B cell (primary cell): ENCODE measurements at regions not wholly inside any gene's neighbourhood (a gene's known extent, or its start where the extent isn't known, plus 50 kb on each side); places are given as distances from the start of the nearest gene placed in this dataset.

ENCODE experiments used
- ATAC-seq: fragments of 200-7000 bp; cut with Tn5 transposase; one replicate; pipeline ENCODE4 v1.10.0; 2021; ENCODE audit warnings: low read depth, mild to moderate bottlenecking, moderate number of reproducible peaks, moderate library complexity
- CTCF ChIA-PET: fragments of 350-600 bp; sonication (Branson Sonifier 250); formaldehyde crosslinking; loops from one replicate; lab custom pipeline; 2021; ENCODE audit warnings: antibody characterized with exemption, inconsistent platforms; lab: Charles Lee
- POLR2A ChIA-PET: fragments of 350-600 bp; sonication (Branson Sonifier 250); formaldehyde crosslinking; loops from one replicate; lab custom pipeline; 2021; ENCODE audit warnings: antibody characterized with exemption; lab: Charles Lee
- DNase-seq: peaks from one replicate; pipeline ENCODE4 v3.0.0; 2013
- H2AFZ ChIP-seq: 2 replicates; pipeline ENCODE4 v1.6.1; 2012; ENCODE audit warnings: mild to moderate bottlenecking, low read depth, low read length; ENCODE audit not compliant: insufficient read depth, poor library complexity, severe bottlenecking
- H3K27ac ChIP-seq, 2 donors: 1 replicate in 1 of 2; 2 replicates in 1 of 2; pipeline ENCODE4 v1.5.1; 2012 to 2013; ENCODE audit warnings: low read length in 2 of 2, mild to moderate bottlenecking in 2 of 2, moderate library complexity in 1 of 2
- H3K27me3 ChIP-seq, 4 experiments: fragments of 200-600 bp in 1 of 4; sonication (generic) in 1 of 4; replicated peaks in 1 of 4; 1 replicate in 2 of 4; 2 replicates in 2 of 4; pipeline versions ENCODE4 v1.6.1 to v1.7.0; 2013 to 2016; ENCODE audit warnings: low read length in 3 of 4, mild to moderate bottlenecking in 2 of 4, mixed read lengths in 1 of 4, moderate library complexity in 1 of 4; ENCODE audit not compliant: insufficient read depth in 4 of 4, control insufficient read depth in 3 of 4; ENCODE audit errors: control extremely low read depth in 1 of 4
- H3K36me3 ChIP-seq, 2 experiments: replicated peaks in 1 of 2; 1 replicate in 1 of 2; 2 replicates in 1 of 2; pipeline versions ENCODE4 v1.6.1 to v1.7.1; 2013; ENCODE audit warnings: low read length in 1 of 2; ENCODE audit not compliant: insufficient read depth in 2 of 2, control insufficient read depth in 1 of 2; ENCODE audit errors: control extremely low read depth in 1 of 2, extremely low read depth in 1 of 2
- H3K4me1 ChIP-seq, 2 donors: fragments of 200-600 bp in 1 of 2; sonication (generic) in 1 of 2; 1 replicate in 1 of 2; 2 replicates in 1 of 2; pipeline versions ENCODE4 v1.5.1 to v1.6.1; 2013 to 2017; ENCODE audit warnings: low read length in 2 of 2; ENCODE audit not compliant: control insufficient read depth in 2 of 2, insufficient read depth in 2 of 2
- H3K4me2 ChIP-seq: replicated peaks from 2 replicates; pipeline ENCODE3; 2012; ENCODE audit warnings: mild to moderate bottlenecking, low read depth, low read length; ENCODE audit not compliant: poor library complexity, severe bottlenecking
- H3K4me3 ChIP-seq, 5 experiments: fragments of 200-600 bp in 1 of 5; sonication (generic) in 1 of 5; 1 replicate in 3 of 5; 2 replicates in 2 of 5; pipeline versions ENCODE4 v1.5.1 to v1.7.0; 2011 to 2016; ENCODE audit warnings: low read length in 4 of 5, mild to moderate bottlenecking in 4 of 5, low read depth in 2 of 5, control low read depth in 1 of 5, moderate library complexity in 1 of 5; ENCODE audit not compliant: insufficient read depth in 1 of 5; ENCODE audit errors: control extremely low read depth in 1 of 5, extremely low read depth in 1 of 5
- H3K79me2 ChIP-seq: fragments of 200-600 bp; sonication (generic); one replicate; pipeline ENCODE4 v1.6.0; 2016; ENCODE audit warnings: low read length; ENCODE audit not compliant: control insufficient read depth, insufficient read depth
- H3K9ac ChIP-seq: fragments of 200-600 bp; sonication (generic); 2 replicates; pipeline ENCODE4 v1.6.1; 2017; ENCODE audit warnings: mild to moderate bottlenecking, low read length, moderate library complexity
- H3K9me3 ChIP-seq, 3 donors: one replicate each; pipeline versions ENCODE4 v1.6.1 to v1.7.1; 2013; ENCODE audit warnings: low read length in 2 of 3; ENCODE audit not compliant: control insufficient read depth in 2 of 3, insufficient read depth in 1 of 3; ENCODE audit errors: control extremely low read depth in 1 of 3
- H4K20me1 ChIP-seq: 2 replicates; pipeline ENCODE4 v1.6.0; 2012; ENCODE audit warnings: mild to moderate bottlenecking, low read length; ENCODE audit not compliant: insufficient read depth, control insufficient read depth, poor library complexity, severe bottlenecking
- H3K27ac Mint-ChIP-seq: one replicate; pipeline ENCODE4 v1.8.0; 2021; ENCODE audit warnings: mixed read lengths
- H3K27me3 Mint-ChIP-seq: one replicate; pipeline ENCODE4 v1.8.0; 2021; ENCODE audit warnings: mixed read lengths
- H3K4me1 Mint-ChIP-seq: one replicate; pipeline ENCODE4 v1.8.0; 2021; ENCODE audit warnings: mixed read lengths
- H3K4me3 Mint-ChIP-seq: one replicate; pipeline ENCODE4 v1.8.0; 2021; ENCODE audit warnings: mixed read lengths
- H3K9me3 Mint-ChIP-seq: one replicate; pipeline ENCODE4 v1.8.0; 2022; ENCODE audit warnings: mixed read lengths; ENCODE audit not compliant: insufficient read depth
- CTCF ChIP-seq: fragments of 200-600 bp; IDR thresholded peaks from one replicate; pipeline ENCODE4 v1.8.0; 2022; ENCODE audit warnings: antibody characterized with exemption, mild to moderate bottlenecking
- EZH2 ChIP-seq: IDR thresholded peaks from 2 replicates; pipeline ENCODE4 v1.6.1; 2012; ENCODE audit warnings: borderline replicate concordance, low read depth, mild to moderate bottlenecking, moderate library complexity, low read length; ENCODE audit not compliant: insufficient read depth, poor library complexity, severe bottlenecking
- WGBS: methylation state at CpG from one replicate; pipeline ENCODE4 v1.1.5; 2013; ENCODE audit warnings: missing lambda C conversion rate; ENCODE audit not compliant: insufficient coverage; 5-methylcytosine and 5-hydroxymethylcytosine counted together
- intact Hi-C: fragments of 100-400 bp; cut with micrococcal nuclease; formaldehyde crosslinking; loops from one replicate; pipeline ENCODE4 v1.10.0; 2022

DNA sequence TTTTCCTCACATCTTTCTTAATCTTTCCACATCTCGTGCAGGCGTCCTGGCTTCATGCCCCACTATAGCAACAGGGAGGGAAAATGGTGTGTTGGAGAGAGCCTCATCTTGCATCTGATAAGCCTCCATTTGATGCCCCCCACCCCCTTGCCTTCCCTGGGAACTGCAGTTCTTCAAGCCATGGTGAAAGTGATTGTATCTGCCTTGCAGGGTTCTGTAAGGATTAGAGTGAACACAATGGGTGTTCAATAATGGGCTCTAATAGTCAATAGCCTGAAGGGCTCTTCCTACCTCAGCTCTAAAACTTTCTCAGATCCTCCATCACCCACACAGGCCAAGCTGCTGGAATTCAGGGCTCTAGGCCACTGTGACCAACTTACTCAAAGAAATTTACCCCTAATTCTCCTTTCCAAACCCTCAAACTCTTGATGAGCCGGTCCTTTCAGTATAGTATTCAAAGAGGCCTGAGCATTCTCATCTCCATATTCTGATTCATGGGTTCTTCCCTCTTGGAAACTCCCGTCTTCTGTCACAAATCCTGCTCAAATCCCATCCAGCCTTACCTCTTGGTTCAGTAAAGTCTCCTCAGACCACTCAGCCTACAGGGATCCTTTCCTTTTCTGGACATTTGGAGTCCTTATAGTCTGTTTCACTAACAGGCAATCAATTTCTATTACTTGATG lies 128.3 kb upstream of the TRIM2 start:
- no peaks in the 10 kb centered on the region for H4K20me1 ChIP-seq
- CTCF ChIA-PET, result interaction anchor here (0.9 to 1.9 kb wide), 3 partner anchors 7 to 52 kb away, joined by 3 to 14 read pairs (median 5); no protein-coding TSS in a partner anchor
- H3K4me1 ChIP-seq, result no peaks in the 10 kb centered on the region
- H3K4me1 Mint-ChIP-seq, result peaks cover 12% of the 10 kb centered on the region
- no peak overlapping the region for H3K27ac Mint-ChIP-seq
- no peaks in the 10 kb centered on the region for H3K79me2 ChIP-seq
- H3K27me3 ChIP-seq, result no peaks in the 10 kb centered on the region
- H3K27me3 Mint-ChIP-seq, result no peaks in the 10 kb centered on the region
- H3K36me3 ChIP-seq, result no peaks in the 10 kb centered on the region
- no peak overlapping the region for H3K9ac ChIP-seq
- H3K4me3 ChIP-seq, result no peak overlapping the region
- 87% methylated on average over 2 of the region's 4 CpGs for WGBS
- no peak overlapping the region for H2AFZ ChIP-seq
- TF ChIP-seq EZH2 (no peak), CTCF (no peak)
- POLR2A ChIA-PET, result no interaction called here
- peaks cover 3% of the 10 kb centered on the region for H3K9me3 Mint-ChIP-seq
- no peak for DNase-seq
- H3K9me3 ChIP-seq, result peaks cover 0 to 2% (median 0%) of the 10 kb centered on the region in 3 donors
- no peak overlapping the region for H3K27ac ChIP-seq
- ATAC-seq, result no peak
- H3K4me2 ChIP-seq, result no peak overlapping the region
- intact Hi-C loops, result no loop called here
- no peak overlapping the region for H3K4me3 Mint-ChIP-seq

DNA sequence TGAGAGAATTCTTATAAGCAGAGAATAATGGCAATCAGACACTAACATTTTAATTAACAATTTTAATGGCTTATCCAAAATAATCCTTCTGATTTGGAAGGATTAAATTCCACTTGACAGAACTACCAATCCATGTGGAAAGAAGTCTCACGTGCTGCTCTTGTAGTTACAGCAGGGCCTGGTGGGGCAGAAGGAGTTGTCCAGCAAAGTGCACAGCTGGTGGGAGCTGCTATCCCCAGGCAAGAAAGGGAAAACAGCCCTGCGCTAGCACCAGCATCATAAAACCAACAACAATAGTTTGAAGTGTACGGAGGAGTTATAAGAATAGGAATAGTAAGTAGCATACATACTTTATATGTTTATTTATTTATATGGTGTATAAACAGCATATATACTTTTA lies 127.4 kb upstream of the TRIM2 start:
- no peak overlapping the region for H3K27ac Mint-ChIP-seq
- Histone ChIP-seq H3K9me3 (no peaks in the 10 kb centered on the region), H3K4me2 (no peak overlapping the region), H2AFZ (no peak overlapping the region), H3K4me3 (no peak overlapping the region), H3K4me1 (peaks cover 3% of the 10 kb centered on the region in 2 donors), H3K79me2 (no peaks in the 10 kb centered on the region), H3K9ac (no peak overlapping the region), H3K36me3 (no peaks in the 10 kb centered on the region), H4K20me1 (no peaks in the 10 kb centered on the region), H3K27ac (no peak overlapping the region), H3K27me3 (no peaks in the 10 kb centered on the region)
- intact Hi-C loops, result no loop called here
- H3K4me1 Mint-ChIP-seq, result peaks cover 13% of the 10 kb centered on the region
- DNase-seq (no peak), ATAC-seq (no peak)
- no peaks in the 10 kb centered on the region for H3K9me3 Mint-ChIP-seq
- no peak for TF ChIP-seq CTCF
- TF ChIP-seq EZH2, result no peak
- no CpG with 5 or more reads among the region's 3 CpGs for WGBS
- CTCF ChIA-PET, result interaction anchor here (0.7 kb wide), 1 partner anchor 51 kb away, joined by 3 read pairs; no protein-coding TSS in a partner anchor
- POLR2A ChIA-PET, result no interaction called here
- H3K4me3 Mint-ChIP-seq, result no peak overlapping the region
- H3K27me3 Mint-ChIP-seq, result no peaks in the 10 kb centered on the region
